IPS DF 6.9 (cell line): ENCODE measurements at regions not wholly inside any gene's neighbourhood (a gene's known extent, or its start where the extent isn't known, plus 50 kb on each side); places are given as distances from the start of the nearest gene placed in this dataset.
"Not testable (repeated sequence)": the region's sequence is repeated elsewhere in the genome, so short reads cannot be mapped to it uniquely, and the experiment has no call there.

ENCODE experiments used
- DNase-seq: peaks from one replicate; pipeline ENCODE4 v3.0.0-alpha.2; 2013; ENCODE audit warnings: low read depth, low spot score
- H3K27ac ChIP-seq: one replicate; pipeline ENCODE4 v1.5.1; 2013; ENCODE audit warnings: low read length, control low read depth
- H3K27me3 ChIP-seq: 2 replicates; pipeline ENCODE4 v1.6.1; 2013; ENCODE audit warnings: mild to moderate bottlenecking, low read length; ENCODE audit not compliant: control insufficient read depth, insufficient read depth
- H3K36me3 ChIP-seq: 2 replicates; pipeline ENCODE4 v1.6.1; 2013; ENCODE audit warnings: low read length; ENCODE audit not compliant: control insufficient read depth, insufficient read depth
- H3K4me1 ChIP-seq: 2 replicates; pipeline ENCODE4 v1.6.1; 2013; ENCODE audit warnings: low read length; ENCODE audit not compliant: control insufficient read depth, insufficient read depth
- H3K4me3 ChIP-seq: 2 replicates; pipeline ENCODE4 v1.5.1; 2013; ENCODE audit warnings: mild to moderate bottlenecking, low read length
- H3K9me3 ChIP-seq: 2 replicates; pipeline ENCODE4 v1.6.1; 2013; ENCODE audit warnings: low read length, inconsistent platforms; ENCODE audit not compliant: control insufficient read depth, insufficient read depth
- WGBS: extraction: QIAGEN DNeasy Blood & Tissue Kit; methylation state at CpG from one replicate; pipeline ENCODE4 v1.1.7; 2013; ENCODE audit warnings: mixed read lengths, missing lambda C conversion rate; ENCODE audit not compliant: insufficient read length, insufficient coverage; 5-methylcytosine and 5-hydroxymethylcytosine counted together

GRCh38 chr14:105887692-105888091 lies 361.3 kb downstream of the TMEM121 start:
- Histone ChIP-seq H3K27ac (no peak overlapping the region), H3K9me3 (peaks cover 13% of the 10 kb centered on the region), H3K4me1 (no peaks in the 10 kb centered on the region), H3K36me3 (no peaks in the 10 kb centered on the region), H3K4me3 (no peak overlapping the region), H3K27me3 (no peaks in the 10 kb centered on the region)
- DNase-seq, result no peak
- WGBS, result no CpG with 5 or more reads among the region's 2 CpGs

- Histone ChIP-seq H3K9me3 (peaks cover 11% of the 10 kb centered on the region), H3K27me3 (no peaks in the 10 kb centered on the region), H3K27ac (no peak overlapping the region), H3K4me3 (no peak overlapping the region), H3K4me1 (no peaks in the 10 kb centered on the region), H3K36me3 (no peaks in the 10 kb centered on the region)
- no peak for DNase-seq
- WGBS, result no CpG with 5 or more reads among the region's 2 CpGs
Observed at GRCh38 chr14:105888151-105888550, 361.8 kb downstream of the TMEM121 start.

- Histone ChIP-seq H3K36me3 (no peaks in the 10 kb centered on the region), H3K27ac (no peak overlapping the region), H3K27me3 (no peaks in the 10 kb centered on the region), H3K9me3 (peaks cover 9% of the 10 kb centered on the region), H3K4me1 (no peaks in the 10 kb centered on the region), H3K4me3 (no peak overlapping the region)
- no peak for DNase-seq
- no CpG with 5 or more reads among the region's 20 CpGs for WGBS
Observed at GRCh38 chr14:105888784-105889665, 362.6 kb downstream of the TMEM121 start.

- Histone ChIP-seq H3K9me3 (peaks cover 9% of the 10 kb centered on the region), H3K4me3 (no peak overlapping the region), H3K27me3 (no peaks in the 10 kb centered on the region), H3K4me1 (no peaks in the 10 kb centered on the region), H3K27ac (no peak overlapping the region), H3K36me3 (no peaks in the 10 kb centered on the region)
- no CpG with 5 or more reads among the region's 10 CpGs for WGBS
- no peak for DNase-seq
Observed at GRCh38 chr14:105889666-105890473, 363.5 kb downstream of the TMEM121 start.

GRCh38 chr14:105890474-105891220 lies 364.3 kb downstream of the TMEM121 start:
- no peaks in the 10 kb centered on the region for H3K4me1 ChIP-seq
- no peak overlapping the region for H3K27ac ChIP-seq
- no peaks in the 10 kb centered on the region for H3K36me3 ChIP-seq
- no peak overlapping the region for H3K4me3 ChIP-seq
- H3K9me3 ChIP-seq, result peaks cover 11% of the 10 kb centered on the region
- no peak for DNase-seq
- no CpG with 5 or more reads among the region's 18 CpGs for WGBS
- H3K27me3 ChIP-seq, result no peaks in the 10 kb centered on the region

- H3K4me1 ChIP-seq, result no peaks in the 10 kb centered on the region
- DNase-seq, result no peak
- H3K27ac ChIP-seq, result no peak overlapping the region
- no peaks in the 10 kb centered on the region for H3K27me3 ChIP-seq
- no CpG with 5 or more reads among the region's 15 CpGs for WGBS
- no peaks in the 10 kb centered on the region for H3K36me3 ChIP-seq
- H3K4me3 ChIP-seq, result no peak overlapping the region
- peaks cover 11% of the 10 kb centered on the region for H3K9me3 ChIP-seq
Observed at GRCh38 chr14:105891221-105891602, 364.8 kb downstream of the TMEM121 start.

GRCh38 chr14:105891631-105892452 lies 365.5 kb downstream of the TMEM121 start:
- H3K27me3 ChIP-seq, result no peaks in the 10 kb centered on the region
- no peak overlapping the region for H3K4me3 ChIP-seq
- no CpG with 5 or more reads among the region's 18 CpGs for WGBS
- H3K36me3 ChIP-seq, result no peaks in the 10 kb centered on the region
- H3K9me3 ChIP-seq, result peaks cover 11% of the 10 kb centered on the region
- H3K4me1 ChIP-seq, result no peaks in the 10 kb centered on the region
- no peak overlapping the region for H3K27ac ChIP-seq
- no peak for DNase-seq

- not testable (repeated sequence) for H3K4me1 ChIP-seq, DNase-seq, H3K27ac ChIP-seq, H3K4me3 ChIP-seq, H3K36me3 ChIP-seq, H3K27me3 ChIP-seq
- peaks cover 11% of the 10 kb centered on the region for H3K9me3 ChIP-seq
- no CpG with 5 or more reads among the region's 27 CpGs for WGBS
Observed at GRCh38 chr14:105892453-105893441, 366.4 kb downstream of the TMEM121 start.

- H3K4me1 ChIP-seq, H3K27me3 ChIP-seq, H3K36me3 ChIP-seq, DNase-seq, H3K27ac ChIP-seq, H3K4me3 ChIP-seq: not testable (repeated sequence)
- no CpG with 5 or more reads among the region's 12 CpGs for WGBS
- peaks cover 16% of the 10 kb centered on the region for H3K9me3 ChIP-seq
Observed at GRCh38 chr14:105893686-105894085, 367.3 kb downstream of the TMEM121 start.
